ENCODE measurements at regions not wholly inside any gene's neighbourhood (a gene's known extent, or its start where the extent isn't known, plus 50 kb on each side); places are given as distances from the start of the nearest gene placed in this dataset.

GRCh38 chr1:58430421-58431275 is 115.9 kb downstream of the OMA1 start:
- DNase-seq (ENCODE audit: extremely low read depth in 1 of 2, low read depth in 1 of 2) = no peak

DNA sequence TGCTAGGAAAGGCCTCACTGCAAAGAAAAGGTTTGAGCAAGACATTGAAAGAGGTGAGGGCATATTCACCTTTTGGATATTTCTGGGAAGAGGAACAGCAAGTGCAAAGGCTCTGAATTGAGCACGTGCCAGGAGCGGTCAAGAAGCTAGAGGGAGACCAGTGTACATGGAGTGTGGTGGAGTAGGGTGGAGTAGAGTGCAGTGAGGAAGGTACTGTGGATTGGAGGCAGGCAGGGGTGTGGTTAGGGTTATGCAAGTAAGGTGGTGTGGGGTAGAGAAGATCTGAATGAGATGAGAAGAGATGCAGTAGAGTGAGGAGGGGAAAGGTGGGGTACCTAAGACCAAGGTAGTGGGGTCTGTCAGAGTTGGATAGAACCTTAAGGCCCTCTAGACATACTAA is 119.6 kb downstream of the OMA1 start:
- no peak for DNase-seq (ENCODE audit: extremely low read depth in 1 of 2, low read depth in 1 of 2)

DNA sequence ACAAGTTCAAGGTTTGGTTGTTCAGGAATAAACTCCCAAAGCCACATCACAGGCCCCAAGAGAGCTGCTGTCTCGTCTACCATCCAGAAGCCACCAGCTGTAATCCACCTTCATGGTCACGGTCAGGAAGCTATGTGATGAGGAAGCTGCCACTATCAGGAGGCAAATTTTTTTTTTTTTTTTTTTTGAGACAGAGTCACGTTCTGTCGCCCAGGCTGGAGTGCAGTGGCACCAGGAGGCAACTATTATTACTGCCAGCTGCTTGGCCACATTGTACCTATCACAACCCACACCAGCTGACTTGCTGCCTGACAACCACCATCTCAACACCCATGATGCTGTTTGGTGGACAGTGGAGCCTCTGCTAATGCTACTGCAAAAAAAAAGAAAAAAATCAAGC is 124.1 kb downstream of the OMA1 start:
- DNase-seq (ENCODE audit: extremely low read depth in 1 of 2, low read depth in 1 of 2) = no peak

DNA sequence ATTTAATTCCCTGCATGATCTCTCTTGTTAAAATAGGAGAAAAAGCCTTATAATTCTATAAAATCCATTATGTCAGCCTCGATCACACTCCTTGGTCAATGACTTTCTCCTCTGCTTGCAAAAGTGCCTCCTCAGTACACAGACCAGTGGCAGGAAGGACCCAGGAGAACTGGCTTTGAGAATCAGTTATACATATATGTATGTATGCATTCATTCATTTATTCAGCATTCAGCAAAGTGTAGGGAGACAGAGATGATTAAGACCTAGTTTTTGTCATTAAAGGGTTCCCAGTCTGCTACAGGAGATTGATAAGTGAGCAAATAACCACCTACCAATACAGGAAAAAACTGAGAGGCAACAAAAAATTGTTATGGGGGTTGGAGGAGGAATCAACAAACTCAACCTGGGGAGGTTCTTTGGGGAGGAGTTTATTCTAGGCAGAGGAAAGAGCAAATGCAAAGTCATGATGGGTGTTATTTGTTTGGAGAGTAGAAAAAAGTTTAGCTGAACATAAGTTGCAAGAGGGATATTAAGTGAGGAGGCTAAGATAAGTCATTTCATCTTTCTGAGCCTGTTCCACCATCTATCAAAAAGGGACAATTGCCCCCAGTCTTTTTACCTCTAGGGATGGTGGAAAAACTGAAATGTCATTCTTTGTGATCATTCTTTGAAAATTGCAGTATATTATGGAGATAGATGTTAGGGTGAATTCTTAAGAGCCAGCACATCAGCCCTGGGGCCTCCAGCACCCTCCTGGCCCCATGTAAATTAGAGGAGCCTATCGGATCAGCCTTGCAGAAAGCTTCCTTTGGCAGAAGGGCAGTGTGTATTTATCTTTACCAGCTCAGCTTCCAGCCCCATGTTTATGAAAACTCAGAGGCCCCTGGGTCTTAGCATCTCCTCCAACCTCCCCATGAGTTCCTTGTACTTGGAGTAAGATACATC is 128.0 kb downstream of the OMA1 start:
- no peak for DNase-seq (ENCODE audit: extremely low read depth in 1 of 2, low read depth in 1 of 2)

GRCh38 chr1:58412071-58412580 is 134.4 kb downstream of the OMA1 start:
- no peak for DNase-seq (ENCODE audit: extremely low read depth in 1 of 2, low read depth in 1 of 2)

- DNase-seq (ENCODE audit: extremely low read depth in 1 of 2, low read depth in 1 of 2) = no peak
Observed at GRCh38 chr1:58409890-58410289, 136.6 kb downstream of the OMA1 start.

DNA sequence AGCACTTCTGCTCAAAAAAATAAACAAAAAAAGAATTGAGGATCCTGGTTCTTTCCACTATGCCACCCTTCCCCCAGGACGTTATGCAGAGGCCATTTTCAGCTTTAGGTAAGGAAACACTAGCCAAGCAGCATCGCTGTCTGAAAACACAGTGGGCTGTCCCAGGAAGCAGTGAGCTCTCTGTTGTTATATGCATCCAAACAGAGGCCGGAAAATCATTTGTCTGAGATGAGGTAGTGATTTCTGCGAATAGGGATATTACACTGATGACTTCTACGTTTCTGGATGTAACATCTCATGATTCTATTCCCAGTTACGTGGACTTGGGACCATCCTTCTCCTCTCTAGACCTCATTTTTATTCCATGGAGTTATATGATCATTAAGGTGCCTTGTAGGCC is 137.2 kb downstream of the OMA1 start:
- no peak for DNase-seq (ENCODE audit: extremely low read depth in 1 of 2, low read depth in 1 of 2)

DNA sequence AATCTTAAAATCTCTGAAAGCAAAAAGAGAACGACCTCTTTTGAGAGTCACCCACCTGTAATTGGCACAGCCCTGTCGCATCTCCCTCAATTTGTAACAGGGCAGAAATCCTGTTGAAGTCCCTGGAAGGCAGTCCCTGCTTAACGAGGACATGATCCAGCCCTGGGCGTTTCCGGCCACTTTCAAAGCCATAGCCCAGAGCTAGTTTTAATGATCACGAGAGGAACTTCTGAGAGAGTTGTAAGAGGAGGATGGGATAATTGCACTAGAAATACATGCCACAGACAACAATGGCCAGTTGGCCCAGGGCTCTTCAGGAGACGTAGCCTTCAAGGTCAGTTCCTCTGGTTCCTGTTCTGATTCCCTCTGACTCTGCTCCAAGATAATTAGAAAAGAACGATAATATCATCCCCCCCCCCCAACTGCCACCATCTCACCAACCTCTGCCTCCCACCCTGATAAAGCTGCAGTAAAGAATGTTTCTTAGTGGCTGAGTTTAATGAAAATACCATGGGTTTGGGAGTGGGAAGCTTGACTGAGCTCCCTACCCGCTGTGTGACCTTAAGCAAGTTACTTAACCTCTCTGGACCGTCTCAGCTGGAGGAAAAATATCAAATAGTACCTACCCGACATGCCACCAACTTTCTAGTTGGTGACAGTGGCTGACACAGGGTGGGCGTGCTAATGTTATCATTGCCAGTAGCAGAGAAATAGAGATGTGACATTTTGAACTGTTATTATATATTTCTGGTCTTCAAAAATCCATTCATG is 140.0 kb downstream of the OMA1 start:
- DNase-seq (ENCODE audit: extremely low read depth in 1 of 2, low read depth in 1 of 2) = no peak

DNA sequence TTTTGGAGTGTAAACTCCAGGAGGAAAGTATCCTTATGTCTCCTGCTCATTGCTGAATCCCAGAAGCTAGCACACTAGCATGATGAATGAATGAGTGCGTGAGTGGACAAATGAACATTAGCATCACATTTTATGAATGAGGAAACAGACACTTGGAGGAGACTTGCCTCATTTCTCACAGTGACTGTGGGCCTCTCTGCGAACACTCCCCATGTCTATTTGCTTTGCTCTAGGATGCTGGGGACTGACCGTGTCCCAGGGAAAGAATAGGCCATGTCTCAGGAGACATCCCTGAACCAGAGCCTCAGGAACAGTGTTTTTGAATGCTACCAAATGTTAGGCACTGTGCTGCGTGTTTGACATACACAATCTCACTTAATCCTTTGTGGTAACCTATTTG is 140.9 kb downstream of the OMA1 start:
- no peak for DNase-seq (ENCODE audit: extremely low read depth in 1 of 2, low read depth in 1 of 2)

GRCh38 chr1:58403894-58404293 is 142.6 kb downstream of the OMA1 start:
- no peak for DNase-seq (ENCODE audit: extremely low read depth in 1 of 2, low read depth in 1 of 2)

- DNase-seq (ENCODE audit: extremely low read depth in 1 of 2, low read depth in 1 of 2) = no peak
Observed at GRCh38 chr1:58402444-58402843, 144.1 kb downstream of the OMA1 start.

- DNase-seq (ENCODE audit: extremely low read depth in 1 of 2, low read depth in 1 of 2) = no peak
Observed at GRCh38 chr1:58401991-58402390, 144.5 kb downstream of the OMA1 start.

GRCh38 chr1:58399176-58399575 is 147.3 kb downstream of the OMA1 start:
- no peak for DNase-seq (ENCODE audit: extremely low read depth in 1 of 2, low read depth in 1 of 2)

DNA sequence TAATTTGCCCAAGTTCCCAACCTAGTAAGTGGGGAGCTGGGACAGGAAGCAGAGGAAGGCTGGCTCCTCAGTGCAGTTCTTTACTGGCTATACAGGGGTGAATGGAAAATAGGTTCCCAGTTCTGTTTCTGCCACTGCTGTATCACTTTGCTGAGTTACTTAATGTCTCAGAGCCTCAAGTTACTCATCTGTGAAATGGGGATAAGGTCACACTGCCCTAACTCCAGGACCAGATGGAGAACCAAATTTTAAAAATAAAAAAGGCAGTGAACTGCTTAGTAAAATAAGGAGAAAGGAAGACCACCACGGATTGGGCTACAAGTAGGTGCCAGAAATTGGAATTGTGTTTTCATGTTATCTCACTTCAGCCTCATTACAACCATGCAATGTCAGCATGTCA is 147.8 kb downstream of the OMA1 start:
- no peak for DNase-seq (ENCODE audit: extremely low read depth in 1 of 2, low read depth in 1 of 2)

- DNase-seq (ENCODE audit: extremely low read depth in 1 of 2, low read depth in 1 of 2) = no peak
Observed at GRCh38 chr1:58397187-58397820, 149.2 kb downstream of the OMA1 start.

- no peak for DNase-seq (ENCODE audit: extremely low read depth in 1 of 2, low read depth in 1 of 2)
Observed at GRCh38 chr1:58396150-58396549, 150.4 kb downstream of the OMA1 start.

DNA sequence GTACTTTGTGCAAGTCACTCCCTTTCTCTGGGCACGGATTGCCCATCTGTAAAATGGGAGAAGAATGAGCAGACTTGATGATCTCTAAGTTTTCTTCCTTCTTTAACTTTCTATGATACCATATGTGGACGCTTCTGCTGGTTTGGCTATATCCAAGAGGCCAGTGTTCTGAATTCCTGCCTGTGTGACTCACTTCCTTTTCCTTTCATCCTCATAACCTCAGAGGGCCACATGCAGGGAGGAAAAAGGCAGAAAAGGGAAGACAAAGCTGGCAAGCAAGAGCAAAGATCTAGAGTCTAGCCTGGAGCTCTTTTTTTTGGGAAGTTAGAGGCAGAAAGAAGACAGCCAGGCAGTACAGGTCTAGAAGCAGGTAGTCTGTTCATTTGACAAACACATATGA is 151.2 kb downstream of the OMA1 start:
- no peak for DNase-seq (ENCODE audit: extremely low read depth in 1 of 2, low read depth in 1 of 2)

- no peak for DNase-seq (ENCODE audit: extremely low read depth in 1 of 2, low read depth in 1 of 2)
Observed at GRCh38 chr1:58392083-58392482, 154.4 kb downstream of the OMA1 start.

DNA sequence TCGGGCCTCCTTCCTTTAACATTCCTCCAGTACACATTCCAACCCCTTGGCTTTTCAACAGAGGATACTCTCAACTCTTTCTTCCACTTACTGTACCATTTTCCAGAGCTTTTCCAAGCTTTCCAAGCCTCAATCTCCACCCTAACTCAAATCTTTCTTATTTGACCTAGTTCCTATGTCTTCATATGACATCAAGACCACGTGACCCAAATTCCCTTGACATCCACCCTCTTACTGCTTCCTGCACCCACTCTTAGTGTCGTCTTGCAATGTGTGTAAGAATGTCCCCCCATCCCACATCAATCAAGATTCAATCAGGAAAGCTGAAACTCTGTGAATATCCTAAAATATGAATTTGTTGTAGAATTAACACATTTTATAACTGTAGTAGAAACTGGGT is 155.0 kb downstream of the OMA1 start:
- DNase-seq (ENCODE audit: extremely low read depth in 1 of 2, low read depth in 1 of 2) = no peak

DNA sequence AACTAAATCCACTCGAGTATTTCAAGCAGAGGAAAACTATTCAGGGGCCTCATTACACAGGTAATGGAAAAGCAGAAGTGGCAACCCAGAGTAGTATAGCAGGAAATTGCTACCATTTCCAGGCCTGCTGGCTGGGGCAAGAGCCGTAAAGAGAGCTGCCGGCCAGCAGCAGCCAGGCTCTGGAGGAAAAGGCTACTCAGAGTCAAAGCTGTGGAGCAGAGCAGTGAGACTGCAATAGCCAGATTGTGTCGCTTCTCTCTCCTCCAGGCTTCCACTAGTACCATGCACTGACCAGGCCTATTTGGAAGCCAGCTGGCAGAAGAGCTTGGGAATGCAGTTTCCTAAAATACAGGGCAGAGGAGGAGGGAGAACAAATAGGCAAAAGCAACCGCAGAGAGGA is 155.5 kb downstream of the OMA1 start:
- no peak for DNase-seq (ENCODE audit: extremely low read depth in 1 of 2, low read depth in 1 of 2)
